Keratinocyte (primary cell): ENCODE measurements at regions not wholly inside any gene's neighbourhood (a gene's known extent, or its start where the extent isn't known, plus 50 kb on each side); places are given as distances from the start of the nearest gene placed in this dataset.

ENCODE experiments used
- DNase-seq: peaks from one replicate; pipeline ENCODE4 v3.0.0-alpha.2; 2011; ENCODE audit warnings: low read depth, missing footprints, low spot score
- FAIRE-seq: peaks from 2 replicates; lab custom pipeline; 2011; peaks lifted over from hg19 to GRCh38; lab: Jason Lieb, UNC
- H2AFZ ChIP-seq: 2 replicates; pipeline ENCODE4 v1.6.0; 2012; ENCODE audit warnings: low read length, control low read depth, inconsistent platforms; ENCODE audit not compliant: control insufficient read depth
- H3K27ac ChIP-seq: 2 replicates; pipeline ENCODE4 v1.5.1; 2011; ENCODE audit warnings: low read length; ENCODE audit not compliant: control insufficient read depth, insufficient read depth
- H3K27me3 ChIP-seq: 3 replicates; pipeline ENCODE4 v1.6.0; 2011; ENCODE audit warnings: low read length; ENCODE audit not compliant: control insufficient read depth, insufficient read depth; ENCODE audit errors: extremely low read depth
- H3K36me3 ChIP-seq, 2 experiments: 2 replicates in 1 of 2; 3 replicates in 1 of 2; pipeline ENCODE4 v1.5.1; 2011; ENCODE audit warnings: low read length in 2 of 2, mild to moderate bottlenecking in 1 of 2; ENCODE audit not compliant: control insufficient read depth in 2 of 2, insufficient read depth in 2 of 2; ENCODE audit errors: extremely low read depth in 1 of 2
- H3K4me1 ChIP-seq: 3 replicates; pipeline ENCODE4 v1.5.1; 2011; ENCODE audit warnings: low read length; ENCODE audit not compliant: control insufficient read depth, insufficient read depth; ENCODE audit errors: extremely low read depth
- H3K4me2 ChIP-seq: 3 replicates; pipeline ENCODE4 v1.6.0; 2011; ENCODE audit warnings: low read depth, low read length; ENCODE audit not compliant: control insufficient read depth, insufficient read depth; ENCODE audit errors: extremely low read depth
- H3K4me3 ChIP-seq, 3 experiments: fragments of 200-600 bp in 1 of 3; sonication (generic) in 1 of 3; 2 replicates in 2 of 3; 3 replicates in 1 of 3; pipeline ENCODE4 v1.5.1; 2011 to 2016; ENCODE audit warnings: low read length in 3 of 3, mild to moderate bottlenecking in 3 of 3, control low read depth in 2 of 3, inconsistent platforms in 1 of 3, low read depth in 1 of 3, mixed read lengths in 1 of 3, mixed run types in 1 of 3, moderate library complexity in 1 of 3; ENCODE audit not compliant: control insufficient read depth in 2 of 3, insufficient read depth in 2 of 3; ENCODE audit errors: extremely low read depth in 1 of 3
- H3K79me2 ChIP-seq: 2 replicates; pipeline ENCODE4 v1.6.0; 2012; ENCODE audit warnings: low read length; ENCODE audit not compliant: control insufficient read depth, insufficient read depth
- H3K9ac ChIP-seq: 3 replicates; pipeline ENCODE4 v1.6.0; 2011; ENCODE audit warnings: low read length; ENCODE audit not compliant: control insufficient read depth, insufficient read depth; ENCODE audit errors: extremely low read depth
- H3K9me1 ChIP-seq: 3 replicates; pipeline ENCODE4 v1.6.0; 2011; ENCODE audit warnings: low read length; ENCODE audit not compliant: control insufficient read depth, insufficient read depth; ENCODE audit errors: extremely low read depth
- H3K9me3 ChIP-seq: 2 replicates; pipeline ENCODE4 v1.5.1; 2012; ENCODE audit warnings: low read depth, low read length; ENCODE audit not compliant: control insufficient read depth
- H4K20me1 ChIP-seq: 3 replicates; pipeline ENCODE4 v1.6.0; 2011; ENCODE audit warnings: low read length; ENCODE audit not compliant: control insufficient read depth, insufficient read depth; ENCODE audit errors: extremely low read depth
- CTCF ChIP-seq, 3 experiments: IDR thresholded peaks in 1 of 3; conservative IDR thresholded peaks in 1 of 3; optimal IDR thresholded peaks in 1 of 3; 2 replicates in 2 of 3; 3 replicates in 1 of 3; pipeline versions ENCODE3 to v1.5.1; 2011; ENCODE audit warnings: low read length in 3 of 3, mild to moderate bottlenecking in 3 of 3, moderate library complexity in 2 of 3, control low read depth in 1 of 3, inconsistent platforms in 1 of 3; ENCODE audit not compliant: insufficient read depth in 2 of 3; ENCODE audit errors: extremely low read depth in 1 of 3
- EZH2 ChIP-seq: IDR thresholded peaks from one replicate; pipeline ENCODE4 v1.6.1; 2012; ENCODE audit warnings: inconsistent platforms, mild to moderate bottlenecking, low read length, moderate library complexity
- dilution Hi-C: fragments of 300-500 bp; cut with MboI; formaldehyde crosslinking; loops from one replicate; pipeline ENCODE4 v1.7.0; 2020; ENCODE audit warnings: low sequenced_read_pairs; ENCODE audit not compliant: extremely low pct_ligation_motif_present

- Histone ChIP-seq H3K4me1 (peaks cover 8% of the 10 kb centered on the region), H3K27me3 (no peaks in the 10 kb centered on the region), H4K20me1 (no peaks in the 10 kb centered on the region), H2AFZ (no peak overlapping the region), H3K27ac (no peak overlapping the region), H3K4me3 (no peak overlapping the region), H3K79me2 (no peaks in the 10 kb centered on the region), H3K9me1 (no peaks in the 10 kb centered on the region), H3K9me3 (no peaks in the 10 kb centered on the region), H3K36me3 (no peaks in the 10 kb centered on the region), H3K9ac (no peak overlapping the region), H3K4me2 (no peak overlapping the region)
- TF ChIP-seq EZH2: no peak
- TF ChIP-seq CTCF (optimal IDR thresholded peaks at IDR 0.05 in 1 of 3, IDR thresholded peaks at IDR 0.05 in 1 of 3, conservative IDR thresholded peaks at IDR 0.05 in 1 of 3; ENCODE audit: extremely low read depth in 1 of 3, insufficient read depth in 2 of 3, low read length in 3 of 3): no peak
- DNase-seq (no peak), FAIRE-seq (no peak)
- dilution Hi-C loops: no loop called here
Observed at GRCh38 chrX:10377427-10377826, 220.7 kb downstream of the CLCN4 start.

DNA sequence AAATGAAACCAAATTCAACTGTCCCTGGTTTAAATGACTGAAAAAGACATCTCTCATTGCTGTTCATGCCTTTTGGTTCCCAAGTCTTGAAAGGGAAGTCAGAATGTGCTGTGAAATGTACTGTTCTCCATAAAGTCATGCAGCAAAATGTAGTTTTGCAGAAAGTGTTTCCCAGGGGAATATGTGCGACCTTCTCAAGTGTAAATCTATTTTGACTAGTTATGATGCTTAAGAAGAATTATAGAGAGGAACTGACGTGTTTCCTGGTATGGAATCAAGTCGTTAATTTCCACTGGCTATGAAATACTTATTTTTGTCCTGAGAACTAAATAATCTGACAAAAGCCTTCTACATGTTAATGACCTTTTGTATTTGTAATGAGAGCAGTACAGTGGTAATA is 223.1 kb downstream of the CLCN4 start:
- dilution Hi-C loops: no loop called here
- TF ChIP-seq EZH2 (no peak), CTCF (optimal IDR thresholded peaks at IDR 0.05 in 1 of 3, IDR thresholded peaks at IDR 0.05 in 1 of 3, conservative IDR thresholded peaks at IDR 0.05 in 1 of 3; ENCODE audit: extremely low read depth in 1 of 3, insufficient read depth in 2 of 3, low read length in 3 of 3) (no peak)
- H3K79me2 ChIP-seq: no peaks in the 10 kb centered on the region
- H3K27ac ChIP-seq: no peak overlapping the region
- H3K9me1 ChIP-seq: no peaks in the 10 kb centered on the region
- H3K9ac ChIP-seq: no peak overlapping the region
- peaks cover 8% of the 10 kb centered on the region for H3K4me1 ChIP-seq
- no peaks in the 10 kb centered on the region for H3K36me3 ChIP-seq
- no peak for DNase-seq
- no peak overlapping the region for H2AFZ ChIP-seq
- H3K4me3 ChIP-seq: no peak overlapping the region
- no peaks in the 10 kb centered on the region for H3K27me3 ChIP-seq
- no peak for FAIRE-seq
- H4K20me1 ChIP-seq: no peaks in the 10 kb centered on the region
- H3K9me3 ChIP-seq: no peaks in the 10 kb centered on the region
- H3K4me2 ChIP-seq: no peak overlapping the region
